Stromal cell of bone marrow (primary cell): ENCODE measurements at regions not wholly inside any gene's neighbourhood (a gene's known extent, or its start where the extent isn't known, plus 50 kb on each side); places are given as distances from the start of the nearest gene placed in this dataset.

ENCODE experiments used
- DNase-seq: peaks from one replicate; pipeline ENCODE4 v3.0.0-alpha.2; 2012; ENCODE audit warnings: low read depth

DNA sequence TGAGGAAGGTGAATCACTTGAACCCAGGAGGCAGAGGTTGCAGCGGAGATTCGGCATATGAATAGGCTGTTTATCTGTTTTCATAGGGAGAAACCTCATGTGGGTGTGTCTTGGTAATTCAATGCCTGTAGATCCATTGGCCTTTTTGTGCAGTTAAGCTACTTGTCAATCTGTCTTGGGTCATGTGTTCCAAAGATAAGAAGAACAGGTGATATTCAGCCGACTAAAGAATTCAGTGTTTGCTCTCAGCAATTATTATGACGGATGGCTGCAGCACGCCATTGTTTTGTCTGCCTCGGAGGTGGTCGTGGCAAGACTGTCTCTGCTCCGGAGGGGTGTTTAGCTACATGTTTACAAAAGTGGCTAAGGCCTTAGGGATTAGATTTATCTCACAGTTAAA is 573.0 kb upstream of the PCDH9 start:
- DNase-seq = no peak

DNA sequence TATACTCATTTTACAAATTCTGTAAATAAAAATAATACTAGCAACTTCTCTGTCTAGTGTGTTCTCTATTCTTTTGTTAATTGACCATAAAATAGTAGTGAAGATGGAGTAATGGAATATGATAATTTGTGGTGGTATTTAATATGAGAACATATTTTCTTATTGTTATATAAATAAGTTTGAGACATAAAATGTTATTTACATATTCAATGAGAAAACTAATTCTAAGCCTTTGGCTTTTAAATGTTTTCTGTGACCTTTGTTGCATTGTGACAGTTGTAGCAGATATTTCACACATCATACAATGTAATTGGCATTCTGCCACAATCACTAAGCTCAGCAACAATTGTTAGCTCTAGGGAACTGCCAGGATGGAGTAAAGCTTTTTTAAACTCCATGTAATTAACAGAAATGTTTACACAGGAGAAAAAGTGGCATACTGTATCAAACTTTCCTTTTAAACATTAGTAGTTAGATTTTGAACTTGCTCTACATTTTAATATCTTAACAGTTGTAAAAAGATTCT is 562.1 kb upstream of the PCDH9 start:
- DNase-seq = no peak

DNA sequence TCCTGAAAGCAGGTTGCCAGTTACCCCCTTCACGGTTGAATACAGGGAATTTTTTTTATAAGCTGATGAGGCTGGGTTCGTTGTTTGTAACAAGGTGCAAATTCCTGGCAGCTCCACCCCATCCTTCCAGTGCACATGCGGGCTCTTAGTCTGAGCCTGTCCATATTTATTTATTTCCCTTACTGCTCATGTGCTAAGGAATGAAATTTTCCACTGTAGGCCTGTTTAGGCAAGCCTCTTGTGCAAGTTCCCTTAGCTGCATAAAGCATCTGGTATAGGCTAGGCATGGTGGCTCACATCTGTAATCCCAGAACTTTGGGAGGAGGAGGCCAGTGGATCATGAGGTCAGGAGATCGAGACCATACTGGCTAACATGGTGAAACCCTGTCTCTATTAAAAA is 560.9 kb upstream of the PCDH9 start:
- DNase-seq = no peak

DNA sequence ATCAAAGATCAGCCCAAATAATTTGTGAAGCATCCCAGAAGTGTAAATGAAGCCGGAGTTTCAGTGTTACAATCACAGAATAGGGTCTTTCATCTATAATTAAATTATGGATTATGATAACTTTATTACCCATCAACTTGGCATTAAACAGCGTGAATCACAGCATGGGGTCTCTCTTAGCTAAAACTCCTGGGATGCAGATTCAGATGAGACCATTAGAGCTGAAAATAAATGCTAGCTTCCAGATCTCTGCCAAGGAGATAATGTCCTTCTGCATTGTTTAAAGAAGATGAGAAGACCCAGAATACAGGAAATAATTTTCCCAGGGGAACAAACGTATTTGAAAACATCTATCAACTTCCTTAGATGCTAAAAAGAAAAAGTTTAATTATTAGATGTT is 546.0 kb upstream of the PCDH9 start:
- no peak for DNase-seq

DNA sequence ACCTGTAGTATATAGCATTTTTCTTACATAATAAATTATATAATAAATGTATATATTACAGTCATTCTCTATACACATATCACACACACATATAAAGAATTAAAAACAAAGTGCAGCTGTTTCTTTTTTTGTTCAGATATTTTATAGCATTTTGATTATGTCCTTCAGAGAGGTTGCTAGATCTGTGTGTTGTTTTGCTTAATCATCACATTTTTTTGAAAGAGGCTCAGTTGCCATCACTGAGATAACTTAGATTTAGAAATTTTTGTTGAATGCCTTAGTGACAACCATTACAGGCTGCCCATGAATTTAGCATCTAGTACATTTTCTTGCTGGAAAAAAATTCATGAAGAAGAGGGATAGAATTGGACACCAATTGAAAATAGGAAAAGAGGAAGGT is 545.2 kb upstream of the PCDH9 start:
- DNase-seq = no peak

DNA sequence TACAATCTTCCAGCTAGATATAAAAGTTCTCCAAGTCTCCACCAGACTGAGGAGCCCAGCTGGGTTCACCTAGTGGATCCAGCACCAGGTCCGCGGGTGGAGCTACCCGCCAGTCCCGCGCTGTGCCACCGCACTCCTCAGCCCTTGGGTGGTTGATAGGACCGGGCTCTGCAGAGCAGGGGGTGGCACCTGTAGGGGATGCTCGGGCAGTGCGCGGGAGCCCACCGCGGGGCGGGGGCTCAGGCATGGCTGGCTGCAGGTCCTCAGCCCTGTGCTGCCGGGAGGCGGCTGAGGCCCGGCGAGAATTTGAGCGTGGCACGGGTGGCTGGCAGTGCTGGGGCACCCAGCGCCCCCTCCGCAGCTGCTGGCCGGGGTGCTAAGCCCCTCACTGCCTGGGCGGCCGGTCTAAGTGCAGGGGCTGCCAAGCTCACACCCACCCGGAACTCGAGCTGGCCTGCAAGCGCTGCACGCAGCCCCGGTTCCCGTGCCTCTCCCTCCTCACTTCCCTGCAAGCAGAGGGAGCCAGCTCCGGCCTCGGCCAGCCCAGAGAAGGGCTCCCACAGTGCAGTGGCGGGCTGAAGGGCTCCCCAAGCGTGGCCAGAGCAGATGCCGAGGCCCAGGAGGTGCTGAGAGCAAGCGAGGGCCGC is 542.8 kb upstream of the PCDH9 start:
- no peak for DNase-seq

DNA sequence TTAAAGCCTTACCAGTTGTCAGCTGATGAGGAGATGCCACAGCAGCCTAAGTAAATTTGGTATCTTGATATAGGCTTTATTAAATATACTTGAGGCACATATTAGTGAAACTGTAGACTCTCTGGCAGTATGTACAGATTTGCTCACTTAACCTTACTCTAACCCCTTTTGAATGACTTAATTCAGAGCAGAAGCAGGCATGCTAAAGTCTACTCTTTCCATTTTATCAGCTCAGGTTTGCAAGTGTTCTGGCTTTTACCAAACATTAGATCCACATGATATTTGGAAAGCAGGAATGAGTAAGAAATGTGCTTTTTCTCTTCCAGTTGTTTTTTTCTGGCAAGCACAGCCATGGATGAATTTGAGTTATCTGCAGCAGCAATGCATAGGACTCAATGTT is 541.0 kb upstream of the PCDH9 start:
- no peak for DNase-seq

DNA sequence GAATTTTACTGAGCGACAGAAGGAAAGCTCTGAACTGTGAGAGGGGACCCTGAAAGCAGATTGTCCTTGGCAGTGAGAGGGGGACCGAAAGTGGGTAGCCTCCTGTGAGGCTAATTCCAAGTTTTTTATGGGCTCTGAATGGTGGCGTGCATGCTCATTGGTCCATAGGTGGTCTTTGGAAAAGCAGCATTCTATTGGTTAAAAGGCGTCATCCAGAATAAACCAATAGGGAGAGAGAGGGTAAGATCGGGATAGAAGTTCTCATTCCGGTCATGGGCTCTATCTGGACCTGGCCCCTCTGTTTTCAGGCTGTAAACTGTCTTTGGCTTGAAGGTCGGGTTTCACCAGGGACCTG is 539.8 kb upstream of the PCDH9 start:
- DNase-seq = no peak

DNA sequence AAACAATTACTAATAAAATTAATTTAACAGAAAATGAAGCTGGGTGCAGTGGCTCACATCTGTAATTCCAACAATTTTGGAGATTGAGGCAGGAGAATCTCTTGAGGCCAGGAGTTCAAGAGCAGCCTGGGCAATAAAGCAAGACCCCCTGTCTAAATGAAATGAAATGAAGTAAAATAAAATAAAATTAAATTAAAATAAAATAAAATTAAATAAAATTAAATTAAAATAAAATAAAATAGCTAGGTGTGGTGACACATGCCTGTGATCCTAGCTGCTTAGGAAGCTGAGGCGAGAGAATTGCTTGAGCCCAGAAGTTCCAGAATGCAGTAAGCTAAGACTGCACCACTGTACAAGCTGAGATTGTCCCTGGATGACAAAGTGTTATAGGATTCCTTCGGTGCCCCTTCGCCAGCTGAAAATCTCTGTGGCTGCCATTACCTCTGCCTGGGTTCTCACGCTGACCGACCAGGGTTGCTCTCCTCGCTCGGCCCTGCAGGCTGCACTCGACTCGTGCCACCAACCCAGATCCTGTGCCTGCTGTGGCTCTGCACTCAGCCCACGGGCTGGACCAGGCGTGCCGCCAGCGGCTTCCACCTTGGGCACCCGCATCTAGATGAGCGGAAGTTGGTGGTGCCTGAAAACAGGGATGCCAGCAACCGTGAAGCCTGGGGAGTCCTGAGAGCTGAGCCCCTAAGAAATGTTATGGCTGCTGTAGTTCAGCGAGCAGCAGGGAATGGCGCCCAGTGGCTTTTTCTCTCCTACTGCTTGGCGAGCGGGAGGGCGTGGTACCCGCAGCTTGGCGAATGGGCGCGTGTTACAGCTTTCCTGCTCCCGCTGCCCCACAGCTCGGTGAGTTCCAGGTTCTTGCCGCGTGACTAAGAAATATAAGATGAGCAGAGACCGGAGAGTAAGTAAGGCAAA is 539.2 kb upstream of the PCDH9 start:
- DNase-seq = no peak

DNA sequence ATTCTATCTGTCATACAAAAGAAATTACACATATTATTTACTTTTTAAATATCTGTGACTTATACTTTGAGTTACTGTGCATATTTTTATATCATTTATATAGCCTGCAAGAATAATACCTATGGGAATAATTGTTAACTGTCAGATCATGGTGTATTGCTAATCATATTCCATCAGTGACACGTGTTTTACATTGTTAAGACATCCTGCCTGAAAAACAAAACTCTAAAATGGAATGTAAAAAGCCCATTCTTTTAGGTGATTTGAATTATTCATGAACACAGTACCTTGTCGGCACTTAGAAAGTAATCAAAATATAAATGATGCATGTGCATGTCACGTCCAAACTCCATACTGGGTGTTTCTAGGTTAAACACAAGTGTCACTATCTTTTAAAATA is 533.8 kb upstream of the PCDH9 start:
- no peak for DNase-seq

DNA sequence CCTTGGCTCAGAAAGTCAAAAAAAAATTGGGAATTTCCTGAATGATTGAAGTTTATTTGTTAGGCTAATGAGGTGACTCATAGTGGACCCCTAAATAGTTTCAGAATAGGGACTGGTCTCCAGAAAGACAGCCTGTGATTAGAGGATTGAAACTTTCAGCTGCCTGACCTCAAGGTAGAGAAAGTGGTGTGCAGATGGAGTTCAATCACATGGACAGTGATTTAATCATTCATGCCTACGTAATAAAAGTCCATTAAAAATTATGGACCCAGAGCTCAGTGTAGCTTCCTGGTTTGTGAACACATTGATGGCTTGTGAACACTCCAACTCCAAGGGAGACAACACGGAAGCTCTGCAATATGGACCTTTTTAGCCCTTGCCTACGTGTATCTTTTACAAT is 533.2 kb upstream of the PCDH9 start:
- no peak for DNase-seq

DNA sequence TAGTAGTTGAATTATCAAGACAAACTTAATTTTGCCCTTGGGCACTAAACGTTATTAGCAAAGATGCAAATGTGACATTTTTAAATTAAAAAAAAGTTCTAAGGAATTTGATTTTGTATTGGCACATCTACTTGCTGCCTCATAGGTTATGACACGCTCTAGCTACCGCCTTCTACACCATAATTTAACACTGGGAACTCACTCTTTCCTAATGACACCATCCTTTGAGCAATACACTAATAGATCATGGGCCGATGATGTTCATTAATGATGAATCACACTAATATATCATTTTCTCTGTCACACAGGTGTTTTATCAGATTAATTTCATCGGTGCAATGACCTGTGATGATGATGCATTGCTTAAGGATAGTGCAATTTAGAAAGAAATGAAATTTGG is 528.8 kb upstream of the PCDH9 start:
- no peak for DNase-seq

DNA sequence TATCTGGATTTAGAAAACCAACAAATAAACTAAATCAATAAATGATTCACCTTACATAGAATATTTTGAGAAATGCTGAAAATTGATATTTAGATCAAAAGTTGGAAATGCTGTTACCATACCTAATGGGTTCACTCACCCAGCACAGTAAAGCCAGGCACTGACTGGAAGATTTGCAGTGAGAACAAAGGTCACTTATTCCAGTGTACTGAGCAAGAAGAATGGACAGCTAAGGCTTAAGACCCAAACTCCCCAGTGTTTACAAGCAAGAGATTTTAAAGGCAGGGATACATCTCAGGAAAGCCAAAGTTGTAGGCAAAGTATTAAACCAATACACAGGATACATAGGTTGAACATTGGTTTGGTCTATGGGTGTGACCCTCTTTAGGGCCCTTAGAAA is 523.9 kb upstream of the PCDH9 start:
- no peak for DNase-seq

DNA sequence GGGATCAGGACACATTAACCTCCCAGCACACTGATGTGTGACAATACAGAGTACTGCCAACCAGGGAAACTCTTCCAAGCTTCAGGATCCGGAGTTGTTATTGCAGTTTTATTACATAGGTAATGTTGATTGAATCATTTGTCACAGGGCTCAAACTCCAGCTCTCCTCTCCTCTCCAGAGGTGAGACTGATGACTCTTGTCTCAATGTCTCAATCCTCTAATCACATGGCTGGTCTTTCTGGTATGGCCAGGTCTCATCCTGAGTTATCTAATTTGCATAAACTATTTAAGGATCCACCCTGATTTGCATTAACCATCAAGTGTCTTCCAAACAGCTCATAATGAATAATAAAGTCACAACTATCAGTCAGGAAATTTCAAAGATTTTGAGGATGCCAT is 522.6 kb upstream of the PCDH9 start:
- DNase-seq = no peak

DNA sequence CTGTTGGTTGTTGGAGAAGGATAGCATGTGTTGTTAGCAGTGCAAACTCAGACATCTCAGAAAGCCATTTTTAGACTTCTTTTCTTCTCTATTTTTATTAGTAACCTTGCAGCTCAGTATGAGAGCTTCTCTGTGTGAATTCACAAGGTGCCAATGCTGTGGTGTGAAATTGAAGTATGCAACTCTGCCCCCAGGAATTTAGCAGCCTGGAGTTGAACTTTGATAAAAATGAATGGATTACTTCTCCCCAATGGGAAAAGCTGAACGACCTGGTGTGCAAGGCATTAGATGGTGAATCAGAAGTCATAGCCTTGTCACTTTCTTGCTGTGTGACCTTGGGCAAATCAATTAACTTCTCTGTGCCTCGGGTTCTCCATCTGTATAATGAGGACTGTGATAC is 512.3 kb upstream of the PCDH9 start:
- no peak for DNase-seq

DNA sequence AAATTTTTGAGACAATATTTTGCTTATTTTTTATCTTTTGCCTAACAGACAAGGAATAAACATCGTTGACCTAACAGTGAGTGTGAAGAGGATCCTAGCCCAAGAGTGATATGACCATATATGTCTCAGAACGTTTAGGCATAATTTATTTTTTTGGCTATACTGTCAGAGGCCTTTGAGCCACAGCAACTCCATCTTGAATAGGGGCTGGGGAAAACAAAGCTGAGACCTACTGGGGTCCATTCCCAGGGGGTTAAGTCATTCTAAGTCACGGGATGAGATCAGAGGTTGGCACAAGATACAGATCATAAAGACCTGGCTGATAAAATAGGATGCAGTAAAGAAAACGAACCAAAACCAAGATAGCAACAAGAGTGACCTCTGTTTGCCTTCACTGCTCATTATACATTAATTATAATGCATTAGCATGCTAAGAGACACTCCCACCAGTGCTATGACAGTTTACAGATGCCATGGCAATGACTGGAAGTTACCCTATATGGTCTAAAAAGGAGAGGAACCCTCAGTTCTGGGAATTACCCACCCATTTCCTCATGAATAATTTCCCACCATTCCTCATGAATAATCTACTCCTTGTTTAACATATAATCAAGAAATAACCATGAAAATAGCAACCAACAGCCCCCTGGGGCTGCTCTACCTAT is 510.9 kb upstream of the PCDH9 start:
- DNase-seq = no peak

DNA sequence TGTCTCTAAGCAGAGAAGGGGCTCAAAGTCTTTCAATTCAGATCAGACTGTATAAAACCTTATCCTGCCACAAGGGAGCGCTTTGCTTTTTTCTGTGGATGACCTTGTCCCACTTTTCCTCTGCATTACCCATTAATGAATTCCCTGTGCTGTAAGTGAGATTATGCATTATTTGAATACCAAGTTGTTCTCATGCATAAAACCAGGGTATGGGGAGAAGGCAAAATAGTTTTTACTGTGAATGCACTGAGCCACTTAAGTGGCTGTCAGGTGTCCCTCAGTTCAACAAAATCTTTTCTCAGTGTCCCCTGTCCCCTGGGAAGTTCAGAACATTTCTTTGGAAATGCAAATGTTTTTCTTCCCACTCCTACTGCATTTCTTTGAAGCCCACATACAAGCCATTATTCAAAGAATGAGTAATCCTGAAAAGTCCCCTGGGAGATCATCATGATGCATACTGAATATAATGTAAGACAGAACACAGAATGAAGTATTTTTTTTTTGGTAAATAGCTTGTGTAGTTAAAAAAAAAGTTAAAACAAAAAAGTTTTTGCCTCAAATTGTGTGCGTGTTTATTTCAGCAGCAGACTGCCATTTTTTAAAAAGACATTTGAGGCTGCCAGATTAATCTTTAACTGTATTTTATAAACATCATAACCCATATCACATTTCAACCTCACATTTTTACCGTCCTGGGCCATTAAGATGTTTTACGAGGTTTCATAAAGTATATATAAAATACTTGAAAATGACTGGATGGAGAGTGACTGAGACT is 506.7 kb upstream of the PCDH9 start:
- peak; percentile 68 for DNase-seq

DNA sequence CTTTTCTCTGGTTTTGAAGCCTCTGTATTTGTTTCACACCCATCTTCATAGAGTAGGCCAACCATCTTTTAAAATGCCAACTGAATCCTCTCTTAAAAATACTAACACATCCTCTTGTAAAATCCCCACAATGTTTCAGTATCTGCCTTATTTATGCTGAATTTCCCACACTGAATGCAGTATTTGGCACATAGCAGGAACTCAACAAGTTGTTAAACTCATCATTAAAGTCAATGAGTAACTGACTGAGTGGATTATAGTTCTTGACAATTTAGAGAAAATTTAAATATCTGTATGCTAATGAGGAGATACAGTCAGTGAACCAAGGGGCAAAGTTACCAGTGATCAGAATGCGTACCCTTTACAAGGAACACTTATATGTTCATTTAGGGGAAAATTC is 505.5 kb upstream of the PCDH9 start:
- DNase-seq = no peak

DNA sequence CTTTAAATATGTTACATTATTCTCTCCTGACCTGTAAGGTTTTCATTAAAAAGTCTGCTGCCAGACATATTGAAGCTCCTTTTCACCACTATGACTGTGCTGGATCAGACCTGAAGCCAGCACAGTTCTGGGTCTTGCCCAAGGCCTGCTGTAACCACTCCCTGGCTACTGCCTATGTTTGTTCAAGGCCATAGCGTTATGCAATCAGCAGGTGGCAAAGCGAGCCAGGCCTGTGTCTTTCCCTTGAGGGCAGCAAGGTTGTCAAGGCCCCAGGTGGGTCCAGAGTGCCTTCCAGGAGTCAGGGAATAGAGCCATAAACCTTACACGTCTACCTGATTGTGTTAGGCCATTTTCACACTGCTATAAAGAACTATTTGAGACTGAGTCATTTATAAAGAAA is 496.8 kb upstream of the PCDH9 start:
- DNase-seq = no peak

DNA sequence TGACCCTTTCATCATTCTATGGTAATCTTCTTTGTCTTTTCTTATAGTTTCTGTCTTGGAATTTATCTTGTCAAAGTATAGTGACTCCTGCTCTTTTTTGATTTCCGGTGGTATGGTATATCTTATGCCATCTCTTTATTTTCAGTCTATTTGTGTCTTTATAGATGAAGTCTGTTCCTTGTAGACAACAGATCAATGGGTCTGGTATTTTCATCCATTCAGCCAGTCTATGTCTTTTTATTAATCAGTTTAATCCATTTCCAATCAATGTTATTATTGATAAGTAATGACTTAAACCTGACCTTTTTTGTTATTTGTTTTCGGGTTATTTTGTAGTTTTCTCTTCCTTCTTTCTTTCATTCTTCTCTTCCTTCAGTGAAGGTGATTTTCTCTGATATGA is 495.9 kb upstream of the PCDH9 start:
- DNase-seq = no peak

DNA sequence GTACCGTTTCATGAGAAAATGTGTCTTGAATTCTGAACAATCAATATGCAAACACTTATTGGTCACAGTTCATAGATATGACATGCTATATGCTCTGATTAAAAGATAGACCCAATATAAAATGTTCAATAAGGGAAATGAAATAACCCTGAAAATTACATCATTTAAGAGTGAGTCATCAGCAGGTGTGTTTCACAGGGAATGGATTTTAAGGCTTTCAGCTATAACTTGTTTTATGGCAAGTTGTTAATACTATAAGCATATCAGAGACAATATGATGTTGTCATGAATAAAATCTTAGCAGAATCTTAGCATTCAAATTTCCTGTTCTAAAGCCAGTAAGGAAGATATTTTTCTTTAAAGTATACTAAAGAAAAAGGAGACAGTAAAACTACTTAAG is 483.4 kb upstream of the PCDH9 start:
- no peak for DNase-seq

DNA sequence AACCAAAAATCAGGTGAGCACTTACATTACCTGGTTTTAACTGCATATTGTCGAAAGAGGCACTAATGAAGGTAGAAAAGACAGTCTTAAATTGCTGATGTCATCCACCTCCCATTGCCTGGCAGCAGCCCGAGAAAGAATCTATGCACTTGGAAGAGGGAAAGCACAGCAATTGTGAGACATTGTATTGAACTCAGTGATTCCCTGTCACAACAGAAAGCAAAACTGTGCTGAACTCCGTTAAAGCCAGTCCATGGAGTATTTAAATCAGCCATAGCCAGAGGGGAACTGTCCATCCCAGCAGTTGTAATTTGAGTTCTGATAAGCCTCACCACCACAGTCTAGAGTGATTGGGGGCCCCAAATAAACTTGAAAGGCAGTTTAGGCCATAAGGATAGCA is 466.6 kb upstream of the PCDH9 start:
- no peak for DNase-seq
